Stimulated activated CD8-positive, alpha-beta memory T cell treated with anti-CD3 and anti-CD28 coated beads, Interleukin-12 subunit alpha, Interleukin-12 subunit beta, amount 100 ng/mL, for 4 hours (primary cell): ENCODE measurements at regions not wholly inside any gene's neighbourhood (a gene's known extent, or its start where the extent isn't known, plus 50 kb on each side); places are given as distances from the start of the nearest gene placed in this dataset.
A peak's percentile ranks its signal among the peaks of the same experiment; 100 is the strongest.

Experiments
- DNase-seq: peaks from one replicate; pipeline ENCODE4 v3.0.0-alpha.2; 2020; ENCODE audit warnings: low read depth

DNA sequence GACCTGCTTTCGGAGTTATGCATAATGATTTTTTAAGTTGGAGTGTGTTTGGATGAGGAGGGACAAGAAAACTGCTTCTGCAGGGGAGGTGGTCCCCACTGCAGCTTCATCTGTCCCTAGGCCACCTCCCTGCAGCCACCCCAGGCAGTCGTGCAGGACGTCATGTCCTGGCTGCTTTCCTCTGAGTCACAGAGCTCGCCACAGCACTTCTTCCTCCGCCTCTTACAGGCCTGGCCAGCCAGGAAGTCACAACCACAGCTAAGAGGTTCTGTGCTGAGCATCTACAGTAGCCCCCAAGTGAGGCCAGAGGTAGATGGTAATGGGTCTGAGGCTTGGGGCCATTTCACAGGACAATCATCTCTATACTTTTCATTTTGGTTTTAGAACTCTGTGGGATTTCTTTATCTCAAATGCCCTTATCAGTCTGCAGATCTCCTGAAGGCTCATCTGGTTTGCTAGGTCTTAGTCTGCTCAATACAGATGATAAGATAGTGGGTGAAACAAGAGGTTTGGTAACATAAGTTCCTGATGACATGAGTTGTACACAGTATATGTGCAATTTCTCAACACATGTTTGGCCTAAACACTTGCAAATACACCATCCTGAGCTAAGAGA is 106.4 kb downstream of the ARF6 start:
- DNase-seq: peak; percentile 57

DNA sequence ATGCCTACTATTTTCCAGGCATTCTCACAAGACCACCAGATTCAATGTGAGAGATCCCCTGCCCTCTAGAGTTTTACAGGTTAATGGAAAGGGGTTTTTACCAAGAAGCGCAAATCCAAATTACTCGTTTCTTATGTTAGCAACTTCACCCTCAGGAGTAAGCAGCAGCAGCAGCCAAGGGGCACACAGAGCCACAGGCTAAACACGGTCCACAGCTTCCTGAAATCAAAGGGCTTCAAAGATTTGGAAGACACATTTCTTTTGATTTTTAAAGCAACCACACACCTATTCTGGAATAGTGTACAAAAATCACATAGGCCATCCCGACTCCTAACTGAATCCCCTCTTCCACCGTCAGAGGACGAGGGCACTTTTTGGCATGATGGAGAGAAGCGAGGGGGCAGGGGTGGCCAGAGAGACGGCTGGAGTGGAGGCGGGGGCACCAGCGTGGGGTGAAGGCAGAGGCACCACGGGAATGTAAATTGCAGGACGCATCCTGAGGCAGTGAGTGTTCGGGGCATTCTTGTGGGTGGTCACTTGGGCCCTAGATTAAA is 107.0 kb downstream of the ARF6 start:
- no peak for DNase-seq

DNA sequence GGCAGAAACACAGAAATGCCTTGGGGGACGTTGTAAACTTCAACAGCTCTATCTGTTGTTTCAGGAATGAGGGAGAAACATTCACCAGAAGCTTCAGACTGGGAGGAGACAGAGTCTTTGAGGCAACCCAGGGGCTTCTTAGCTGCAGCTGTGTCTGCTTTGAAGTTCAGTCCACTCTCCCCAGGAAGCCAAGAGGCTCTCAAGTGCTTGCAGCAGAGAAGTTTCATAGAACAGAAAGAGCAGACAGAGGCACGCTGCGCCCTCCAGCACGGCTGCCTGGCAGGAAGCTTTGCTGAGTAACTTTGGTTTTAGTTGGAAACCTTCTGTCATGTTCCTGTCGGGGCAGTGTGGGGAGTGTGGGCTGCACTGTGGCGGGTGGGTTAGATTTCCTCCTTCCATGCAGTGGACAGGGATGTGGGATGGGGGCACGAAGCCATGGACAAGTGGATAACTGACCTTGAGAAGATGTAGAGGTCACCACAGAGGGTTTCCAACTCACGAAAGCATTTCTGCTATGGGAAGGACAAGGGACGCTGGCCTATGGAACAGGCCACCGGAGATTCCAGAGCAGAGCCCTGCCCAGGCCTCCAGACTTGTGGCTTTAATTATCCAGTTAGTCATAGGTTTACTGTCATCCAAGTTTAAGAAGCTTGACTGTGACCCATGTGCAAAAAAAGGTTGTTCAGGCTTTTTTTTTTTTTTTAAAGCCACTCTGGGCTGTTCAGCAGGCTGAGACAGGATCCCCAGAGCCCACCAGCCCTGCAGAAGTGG is 107.7 kb downstream of the ARF6 start:
- DNase-seq: peak; percentile 61

DNA sequence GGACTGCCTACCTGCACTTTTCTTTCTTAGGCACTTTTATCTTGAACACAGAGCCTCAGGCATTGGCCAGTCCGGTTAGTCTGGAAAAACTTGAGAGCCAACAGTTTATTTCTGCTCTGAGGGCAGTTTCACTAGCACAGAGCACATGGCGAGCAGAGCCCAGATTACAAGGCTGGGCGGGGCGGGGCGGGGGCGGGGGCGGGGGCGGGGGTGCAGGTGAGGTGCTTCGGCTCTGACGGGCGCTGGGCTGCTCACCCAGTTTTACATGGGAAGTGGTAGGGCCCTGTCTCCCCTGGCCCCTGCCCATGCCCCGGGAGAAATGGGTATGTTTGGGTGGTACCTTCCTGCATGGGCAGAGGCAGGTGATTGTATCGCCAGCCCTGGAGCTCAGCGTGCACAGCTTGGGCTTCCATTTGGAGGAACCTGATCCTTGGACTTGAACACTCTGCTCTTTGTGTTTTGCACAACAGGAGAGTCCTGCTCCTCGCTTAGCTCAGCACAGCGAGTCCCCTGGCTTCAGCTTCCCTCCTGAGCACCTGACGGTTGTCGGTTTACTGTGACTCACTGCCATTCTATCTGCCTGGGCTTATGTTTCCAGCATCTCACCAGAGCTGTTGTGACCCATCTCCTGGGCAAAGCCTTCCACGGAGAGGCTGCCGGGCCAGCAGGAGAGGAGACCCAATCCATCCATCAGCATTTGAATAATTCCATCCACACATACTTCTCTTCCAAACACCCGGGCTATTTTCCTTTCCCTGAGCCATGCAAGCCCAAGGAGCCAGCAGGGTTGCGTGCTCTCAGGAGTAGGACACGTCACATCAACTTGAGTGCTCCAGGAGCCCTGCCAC is 108.5 kb downstream of the ARF6 start:
- peak; percentile 58 for DNase-seq

DNA sequence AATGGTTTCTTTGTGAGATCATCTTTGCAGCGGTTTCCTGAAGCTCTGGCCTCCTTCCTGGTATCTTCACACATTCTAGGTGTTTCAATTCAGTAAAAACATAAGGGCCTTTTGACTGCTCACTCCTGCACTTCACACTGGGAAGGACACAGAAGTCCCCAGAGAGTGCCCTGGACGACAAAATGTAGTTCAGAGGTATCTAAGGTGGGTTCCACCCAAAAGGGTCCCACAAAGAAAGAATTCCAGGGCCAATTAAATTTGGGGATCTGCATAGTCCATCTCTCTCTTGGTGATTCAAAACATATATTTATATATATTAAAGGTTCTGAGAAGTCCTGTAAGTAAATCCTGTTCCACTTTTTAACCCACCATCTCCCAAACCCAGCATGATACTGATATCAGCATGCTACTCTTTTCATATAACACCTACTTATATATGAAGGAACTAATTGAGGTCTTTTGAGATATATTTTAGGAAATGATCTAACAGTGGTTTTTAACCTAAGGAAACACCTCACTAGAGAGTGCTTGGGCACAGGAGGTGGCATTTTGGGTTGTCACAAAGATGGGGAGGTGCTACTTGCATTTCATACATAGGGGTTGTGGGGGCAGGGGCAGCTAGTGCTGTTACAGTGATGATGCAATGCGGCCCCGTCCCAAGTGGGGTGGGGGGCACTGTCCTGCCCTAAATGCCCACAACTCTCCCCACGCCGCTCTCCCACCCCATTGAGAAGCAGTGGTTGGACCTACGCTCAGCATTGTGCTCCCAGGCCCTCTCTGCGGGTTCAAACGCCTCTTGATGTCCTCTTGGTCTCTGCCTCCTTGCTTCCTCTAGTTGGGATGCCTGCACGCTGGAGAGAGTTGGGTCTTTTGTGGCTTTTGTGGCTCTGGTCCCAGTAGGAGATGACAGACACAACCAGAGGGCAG is 109.4 kb downstream of the ARF6 start:
- DNase-seq: peak; percentile 45

DNA sequence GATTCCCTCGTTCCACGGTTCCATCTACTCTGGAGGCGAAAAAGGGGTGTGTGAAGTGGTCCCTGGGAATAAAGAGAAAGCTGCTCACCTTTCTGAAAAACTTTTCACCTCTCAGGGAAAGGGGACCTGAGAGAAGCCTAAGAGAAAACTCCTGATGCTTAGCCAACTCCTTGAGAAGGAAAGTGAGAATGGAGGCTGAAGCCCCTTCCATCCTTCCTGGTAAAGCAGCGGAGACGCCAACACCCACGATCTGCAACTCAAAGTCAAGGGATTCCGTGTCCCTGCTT is 110.0 kb downstream of the ARF6 start:
- DNase-seq: no peak

DNA sequence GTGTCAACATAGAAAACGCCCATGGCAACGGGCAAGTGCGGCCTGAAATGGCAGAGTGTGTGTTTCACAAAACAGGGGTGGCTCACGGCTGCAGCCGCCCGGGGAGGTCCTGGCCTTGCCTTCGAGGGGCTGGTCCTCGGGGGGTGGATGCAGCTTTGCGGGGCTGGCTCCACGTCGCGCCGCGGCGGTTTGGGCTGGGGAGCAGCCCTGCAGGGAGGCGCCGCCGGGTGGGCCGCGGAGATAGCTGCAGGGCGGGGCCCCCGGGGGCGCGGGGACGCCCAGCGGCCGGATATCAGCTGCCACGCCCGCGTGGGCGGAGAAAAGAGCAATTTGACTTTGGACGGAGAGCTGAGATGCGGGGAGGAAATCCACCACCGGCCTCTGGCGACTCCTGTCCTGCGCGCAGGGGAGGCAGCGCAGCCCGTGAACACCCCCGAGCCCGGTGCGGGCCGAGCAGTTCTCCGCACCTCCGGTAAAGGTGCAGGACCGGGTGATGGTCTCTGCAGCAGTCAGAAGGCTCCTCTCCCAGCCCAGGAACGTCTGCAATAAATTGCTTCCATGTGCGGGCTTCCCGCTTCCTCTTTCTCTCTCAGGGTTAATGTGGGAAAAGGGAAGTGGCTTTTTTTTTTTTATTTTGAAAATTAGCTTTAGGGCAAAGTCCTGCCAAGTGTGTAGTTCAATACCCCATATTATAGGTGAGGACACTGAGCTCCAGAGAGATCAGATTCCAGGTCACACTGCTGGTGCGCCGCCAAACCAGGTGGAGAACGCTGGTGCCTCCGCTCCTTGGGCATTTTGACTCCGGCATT is 110.5 kb downstream of the ARF6 start:
- peak; percentile 59 for DNase-seq

DNA sequence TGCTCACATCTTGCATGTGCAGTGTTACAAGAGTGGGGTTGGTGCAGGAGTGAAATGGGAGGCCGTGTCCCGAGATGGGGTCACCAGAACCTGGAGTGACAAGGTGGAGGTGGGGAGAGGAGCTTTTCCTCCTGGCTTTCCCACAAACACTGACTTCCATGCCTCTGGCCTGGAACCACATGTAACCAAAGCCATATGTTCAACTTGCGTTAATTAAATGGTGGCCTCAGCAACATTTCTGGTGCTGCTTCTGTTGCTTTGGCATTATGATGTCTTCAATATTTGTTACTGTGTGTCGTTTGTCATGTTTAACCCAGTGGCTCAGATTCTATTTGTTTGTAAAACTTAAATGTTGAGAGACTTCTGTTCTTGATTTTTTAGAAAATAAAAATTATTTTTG is 110.2 kb downstream of the VCPKMT start:
- DNase-seq: no peak

DNA sequence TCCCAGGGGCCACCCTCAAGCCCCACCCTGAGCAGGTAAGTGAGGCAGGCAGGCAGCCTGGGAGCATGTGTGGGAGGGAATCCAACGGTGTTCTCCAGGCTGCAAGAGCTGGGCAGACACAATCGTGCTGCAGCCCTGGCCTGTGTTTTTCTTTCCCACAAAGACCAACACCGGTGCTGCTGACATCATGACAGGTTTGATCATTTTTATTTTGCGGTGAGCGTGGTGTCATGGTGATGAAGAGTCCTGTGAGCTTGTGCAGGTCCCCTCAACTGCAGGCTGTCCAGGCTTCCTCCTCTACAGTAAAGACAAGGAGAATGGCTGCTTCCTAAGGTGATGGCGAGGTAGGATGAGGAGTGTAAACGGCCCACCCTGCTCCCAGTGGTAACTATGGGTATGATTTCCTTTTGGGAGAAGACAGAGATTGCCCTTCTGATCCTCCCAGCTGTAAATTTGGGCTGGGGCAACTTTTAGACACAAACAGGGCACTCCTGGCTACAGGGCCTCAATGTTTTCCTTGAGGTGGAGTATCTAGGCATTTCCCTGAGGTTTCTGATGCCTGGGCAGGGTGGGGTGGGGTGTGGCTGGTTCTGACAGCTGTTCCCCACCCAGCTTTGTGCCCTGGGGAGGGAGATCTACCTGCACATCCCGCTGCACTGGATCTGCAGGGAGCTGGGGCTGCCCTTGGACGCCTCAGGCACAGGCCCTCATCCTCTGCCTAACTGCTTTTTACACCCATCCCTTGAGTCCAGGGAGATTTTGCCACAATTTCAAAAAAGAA is 109.1 kb downstream of the VCPKMT start:
- DNase-seq: no peak

DNA sequence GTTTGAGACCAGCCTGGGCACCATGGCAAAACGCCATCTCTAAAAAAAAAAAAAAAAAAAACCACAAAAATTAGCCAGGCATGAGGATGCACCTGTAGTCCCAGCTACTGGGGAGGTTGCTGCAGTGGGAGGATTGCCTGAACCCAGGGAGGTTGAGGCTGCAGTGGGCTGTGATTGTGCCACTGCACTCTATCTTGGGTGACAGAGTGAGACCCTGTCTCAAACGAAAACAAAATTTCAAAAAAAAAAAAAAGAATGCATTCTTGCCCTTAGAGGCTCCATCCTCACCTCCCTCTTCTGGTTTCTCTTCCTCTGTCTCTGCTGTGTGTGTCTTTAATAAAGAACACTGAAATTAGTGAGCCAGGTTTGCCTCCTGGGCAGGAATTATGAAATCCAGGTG is 107.8 kb downstream of the VCPKMT start:
- no peak for DNase-seq

DNA sequence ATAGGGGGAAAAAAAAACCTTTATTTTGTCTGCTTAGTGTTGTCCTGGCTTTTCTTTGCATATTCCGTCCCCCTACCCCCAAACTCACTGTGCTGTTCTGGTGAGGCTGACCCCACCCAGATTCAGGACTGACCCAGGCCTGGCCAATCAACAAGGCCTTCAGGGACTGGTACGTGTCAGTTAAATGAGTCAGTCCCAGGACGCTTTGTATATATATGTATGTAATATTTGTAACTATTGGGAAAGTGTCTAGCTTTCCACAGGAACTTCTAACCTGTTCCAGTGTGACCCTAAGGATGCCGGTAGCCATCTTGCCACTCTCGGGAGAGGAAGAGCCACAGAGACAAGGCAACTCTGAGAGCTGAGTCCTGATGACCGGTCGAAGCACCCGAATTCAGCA is 107.4 kb downstream of the VCPKMT start:
- DNase-seq: no peak

DNA sequence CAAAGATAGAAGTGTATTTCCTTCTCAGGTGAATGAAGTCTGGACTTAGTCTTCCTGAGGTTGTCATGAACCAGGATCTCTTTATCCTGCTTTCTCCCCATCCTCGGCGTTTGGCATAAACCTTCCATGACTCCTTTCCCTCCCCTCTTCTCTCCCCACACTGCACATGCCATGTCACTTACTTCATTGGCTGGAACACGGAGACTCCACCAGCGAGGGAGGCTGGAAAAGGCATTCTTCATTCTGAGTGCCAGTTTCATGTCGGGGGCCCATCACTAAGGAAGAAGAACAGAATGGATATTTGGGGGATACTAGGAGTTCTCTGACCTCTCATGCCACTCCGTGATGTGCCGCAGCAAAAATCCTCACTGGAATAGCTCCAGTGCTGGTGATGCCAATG is 105.6 kb downstream of the VCPKMT start:
- no peak for DNase-seq

DNA sequence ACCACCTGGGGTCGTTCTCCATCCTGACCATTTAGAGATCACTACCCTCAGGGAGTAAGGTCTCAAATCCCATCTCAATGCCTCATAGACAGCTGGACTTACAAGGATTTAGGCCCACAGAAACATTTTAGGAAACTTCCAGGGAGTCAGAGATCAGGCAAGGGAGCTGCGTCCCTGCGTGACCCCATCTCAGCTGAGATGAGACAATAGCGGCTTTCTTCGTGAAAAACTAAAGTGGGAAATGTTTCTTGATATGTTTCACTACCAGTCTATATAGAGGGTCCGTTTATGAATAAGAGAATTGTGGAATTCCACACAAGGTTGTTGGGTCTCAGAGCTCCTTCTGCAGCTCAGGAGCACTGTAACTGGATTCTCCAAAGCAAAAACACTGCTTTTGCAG is 105.1 kb downstream of the VCPKMT start:
- no peak for DNase-seq

DNA sequence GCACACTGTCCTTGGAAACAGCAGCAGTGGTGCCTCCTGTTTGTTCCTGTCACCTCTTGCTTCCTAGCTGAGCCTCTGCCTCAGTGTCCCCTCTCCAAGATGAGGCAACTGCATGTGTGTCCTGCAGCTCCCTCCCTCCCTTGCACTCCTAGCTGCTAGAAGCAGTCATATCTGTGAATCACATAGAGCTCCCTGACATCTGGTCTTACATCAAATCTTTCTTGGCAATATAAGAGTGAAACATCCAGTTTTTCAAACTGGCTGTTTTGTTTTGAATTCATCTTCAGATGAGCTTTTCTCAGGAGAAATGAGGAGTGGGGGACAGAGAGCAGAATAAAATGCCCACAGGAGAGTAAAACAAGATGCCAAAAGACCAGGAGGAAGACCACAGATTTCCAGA is 103.7 kb downstream of the VCPKMT start:
- DNase-seq: no peak

DNA sequence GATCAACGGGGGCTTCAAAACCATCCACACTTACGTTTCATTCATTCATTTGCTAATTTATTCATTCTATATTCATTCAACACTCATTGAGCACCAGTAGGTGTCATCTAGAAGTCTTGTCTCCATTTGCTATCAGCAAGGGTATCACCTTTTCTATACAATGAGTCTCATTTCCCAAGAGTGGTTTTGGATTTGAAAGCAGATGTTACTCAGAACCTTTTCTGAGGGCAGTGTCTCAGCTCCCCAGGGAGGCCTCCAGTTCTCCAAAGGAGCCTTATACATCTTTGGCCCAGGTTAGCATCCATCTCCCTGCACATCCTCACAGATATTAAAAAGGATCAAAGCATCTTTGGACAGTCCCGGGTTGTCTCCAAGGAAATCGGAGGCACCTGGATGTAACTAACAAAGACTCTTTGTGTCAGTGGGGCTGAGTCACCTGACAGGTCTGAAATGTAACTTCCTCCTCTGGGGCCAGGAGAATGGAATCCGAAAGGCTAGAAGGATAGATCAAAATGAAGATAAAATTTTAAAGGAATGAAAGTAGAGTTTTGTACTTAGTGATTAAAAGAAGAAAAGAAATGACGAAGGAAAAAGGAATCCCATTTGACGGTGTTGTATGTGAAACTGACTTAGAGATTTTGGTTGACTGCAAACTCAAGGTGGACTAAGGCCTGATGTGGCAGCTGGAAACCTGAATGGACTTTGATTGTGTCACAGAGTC is 103.0 kb downstream of the VCPKMT start:
- DNase-seq: no peak

DNA sequence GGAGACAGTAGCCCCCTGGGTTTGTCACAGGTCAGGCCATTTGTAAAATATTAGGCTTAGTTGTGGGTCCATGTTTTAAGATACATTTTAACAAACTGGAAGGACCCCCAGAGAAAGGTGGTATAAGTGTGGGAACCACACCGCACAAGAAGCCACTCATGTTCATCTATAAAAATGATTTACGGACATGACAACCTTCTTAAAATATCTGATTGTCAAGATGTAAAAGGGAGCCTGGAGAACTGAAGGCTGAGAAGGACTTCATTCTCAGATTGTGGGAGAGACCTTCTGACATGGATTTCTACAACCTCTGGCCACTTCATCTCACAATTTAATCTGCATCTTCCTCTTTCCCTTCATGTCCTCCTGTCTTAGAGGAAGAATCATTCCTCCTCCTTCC is 102.4 kb downstream of the VCPKMT start:
- no peak for DNase-seq

DNA sequence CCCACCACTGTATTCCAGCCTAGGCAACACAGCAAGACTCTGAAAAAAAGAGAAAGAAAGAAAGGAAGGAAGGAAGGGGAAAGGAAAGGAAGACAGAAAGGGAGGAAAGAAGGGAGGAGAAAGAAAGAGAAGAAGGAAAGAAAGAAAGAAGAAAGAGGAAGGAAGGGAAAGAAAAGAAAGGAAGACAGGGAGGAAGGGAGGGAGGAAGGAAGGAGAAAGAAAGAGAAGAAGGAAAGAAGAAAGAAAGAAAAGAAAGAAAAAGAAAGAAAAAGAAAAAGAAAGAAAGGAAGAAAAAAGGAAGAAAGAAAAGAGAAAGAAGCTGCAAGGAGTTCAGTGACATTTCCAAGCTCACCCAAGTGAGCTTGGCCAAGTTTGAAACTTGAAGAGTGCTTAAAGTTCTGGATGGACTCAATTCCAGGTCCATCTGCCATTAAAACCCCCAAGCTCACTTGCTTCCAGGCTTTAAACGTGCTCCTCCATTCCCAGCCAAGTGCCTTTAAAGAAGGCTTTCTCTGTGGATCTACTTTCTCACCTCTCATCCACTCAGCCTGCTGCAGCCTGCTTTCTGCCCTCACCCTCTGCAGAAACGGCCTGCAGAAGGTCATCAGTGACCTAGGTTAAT is 101.5 kb downstream of the VCPKMT start:
- DNase-seq: no peak

DNA sequence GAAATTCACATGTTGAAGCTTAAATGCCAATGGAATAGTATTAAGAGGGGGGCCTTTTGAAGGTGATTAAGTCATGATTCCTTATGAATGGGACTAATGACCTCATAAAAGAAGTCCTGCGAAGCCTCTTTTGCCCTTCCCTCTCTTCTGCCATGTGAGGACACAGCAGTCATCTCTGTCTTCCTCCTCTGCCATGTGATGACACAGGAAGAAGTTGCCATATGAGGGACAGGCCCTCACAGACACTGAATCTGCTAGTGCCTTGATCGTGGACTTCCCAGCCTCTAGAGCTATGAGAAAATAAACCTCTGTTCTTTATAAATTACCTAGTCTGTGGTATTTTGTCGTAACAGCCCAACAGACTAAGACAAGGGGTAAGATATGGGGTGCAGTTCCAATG is 100.7 kb downstream of the VCPKMT start:
- no peak for DNase-seq
